Memory B cell (primary cell): ENCODE measurements at regions not wholly inside any gene's neighbourhood (a gene's known extent, or its start where the extent isn't known, plus 50 kb on each side); places are given as distances from the start of the nearest gene placed in this dataset.
"Not testable (repeated sequence)": the region's sequence is repeated elsewhere in the genome, so short reads cannot be mapped to it uniquely, and the experiment has no call there.

Experiments used
- ATAC-seq: fragments of 150-1000 bp; cut with Tn5 transposase; 2 replicates; pipeline ENCODE4 v1.10.0; 2021; ENCODE audit warnings: low read depth, mild to moderate bottlenecking, moderate library complexity
- DNase-seq, 2 donors: peaks; one replicate each; pipeline ENCODE4 v3.0.0; 2022; ENCODE audit warnings: low spot score in 2 of 2
- H3K27ac Mint-ChIP-seq: one replicate; pipeline ENCODE4 v1.8.0; 2022; ENCODE audit warnings: mild to moderate bottlenecking, moderate library complexity, mixed read lengths
- H3K27me3 Mint-ChIP-seq: one replicate; pipeline ENCODE4 v1.8.0; 2022; ENCODE audit warnings: mixed read lengths
- H3K36me3 Mint-ChIP-seq: one replicate; pipeline ENCODE4 v1.8.0; 2022; ENCODE audit warnings: mild to moderate bottlenecking, mixed read lengths
- H3K4me1 Mint-ChIP-seq: one replicate; pipeline ENCODE4 v1.8.0; 2022; ENCODE audit warnings: mixed read lengths
- H3K4me3 Mint-ChIP-seq: one replicate; pipeline ENCODE4 v1.8.0; 2022; ENCODE audit warnings: mild to moderate bottlenecking, moderate library complexity, mixed read lengths
- H3K9me3 Mint-ChIP-seq: one replicate; pipeline ENCODE4 v1.8.0; 2022; ENCODE audit warnings: mixed read lengths

GRCh38 chr6:126199466-126199865 is 140.4 kb upstream of the CENPW start:
- H3K4me1 Mint-ChIP-seq = no peaks in the 10 kb centered on the region
- no peak for DNase-seq
- no peak for ATAC-seq

GRCh38 chr6:126202707-126203106 is 137.2 kb upstream of the CENPW start:
- Mint-ChIP-seq H3K4me1 (no peaks in the 10 kb centered on the region), H3K36me3 (peaks cover 7% of the 10 kb centered on the region), H3K9me3 (no peaks in the 10 kb centered on the region), H3K4me3 (no peak overlapping the region), H3K27ac (no peak overlapping the region), H3K27me3 (no peaks in the 10 kb centered on the region)
- DNase-seq = no peak
- no peak for ATAC-seq

More at GRCh38 chr6:126199466-126199865, 140.4 kb upstream of the CENPW start:
- Mint-ChIP-seq H3K27me3 (no peaks in the 10 kb centered on the region), H3K27ac (no peak overlapping the region), H3K4me3 (no peak overlapping the region), H3K9me3 (no peaks in the 10 kb centered on the region), H3K36me3 (peaks cover 5% of the 10 kb centered on the region)

- Mint-ChIP-seq H3K4me1 (no peaks in the 10 kb centered on the region), H3K4me3 (no peak overlapping the region), H3K36me3 (peaks cover 1% of the 10 kb centered on the region), H3K27ac (no peak overlapping the region), H3K27me3 (no peaks in the 10 kb centered on the region), H3K9me3 (no peaks in the 10 kb centered on the region)
- no peak for ATAC-seq
- DNase-seq = no peak
Measured at GRCh38 chr6:126204126-126204525, 135.8 kb upstream of the CENPW start.

- H3K27me3 Mint-ChIP-seq = no peaks in the 10 kb centered on the region
- no peaks in the 10 kb centered on the region for H3K9me3 Mint-ChIP-seq
- DNase-seq = no peak
- ATAC-seq = no peak
- peaks cover 1% of the 10 kb centered on the region for H3K36me3 Mint-ChIP-seq
- no peaks in the 10 kb centered on the region for H3K4me1 Mint-ChIP-seq
- no peak overlapping the region for H3K4me3 Mint-ChIP-seq
- H3K27ac Mint-ChIP-seq = no peak overlapping the region
Measured at GRCh38 chr6:126204598-126204997, 135.3 kb upstream of the CENPW start.

- no peak overlapping the region for H3K4me3 Mint-ChIP-seq
- peaks cover 1% of the 10 kb centered on the region for H3K36me3 Mint-ChIP-seq
- DNase-seq = no peak
- no peak overlapping the region for H3K27ac Mint-ChIP-seq
- no peaks in the 10 kb centered on the region for H3K9me3 Mint-ChIP-seq
- no peak for ATAC-seq
- no peaks in the 10 kb centered on the region for H3K4me1 Mint-ChIP-seq
- no peaks in the 10 kb centered on the region for H3K27me3 Mint-ChIP-seq
Measured at GRCh38 chr6:126206504-126207246, 133.2 kb upstream of the CENPW start.

GRCh38 chr6:126210398-126211075 is 129.4 kb upstream of the CENPW start:
- H3K36me3 Mint-ChIP-seq = no peaks in the 10 kb centered on the region
- H3K4me3 Mint-ChIP-seq = no peak overlapping the region
- no peak for ATAC-seq
- H3K27ac Mint-ChIP-seq = no peak overlapping the region
- no peaks in the 10 kb centered on the region for H3K9me3 Mint-ChIP-seq
- H3K27me3 Mint-ChIP-seq = no peaks in the 10 kb centered on the region
- DNase-seq = no peak
- H3K4me1 Mint-ChIP-seq = no peaks in the 10 kb centered on the region

GRCh38 chr6:126217497-126217896 is 122.4 kb upstream of the CENPW start:
- Mint-ChIP-seq H3K36me3 (peaks cover 11% of the 10 kb centered on the region), H3K4me3 (no peak overlapping the region), H3K27me3 (no peaks in the 10 kb centered on the region), H3K9me3 (peaks cover 2% of the 10 kb centered on the region), H3K4me1 (no peaks in the 10 kb centered on the region), H3K27ac (no peak overlapping the region)
- DNase-seq (no peak), ATAC-seq (no peak)

- ATAC-seq, H3K27me3 Mint-ChIP-seq, H3K9me3 Mint-ChIP-seq, DNase-seq, H3K4me3 Mint-ChIP-seq, H3K4me1 Mint-ChIP-seq, H3K27ac Mint-ChIP-seq: not testable (repeated sequence)
- H3K36me3 Mint-ChIP-seq = peaks cover 11% of the 10 kb centered on the region
Measured at GRCh38 chr6:126220901-126221300, 119.0 kb upstream of the CENPW start.

GRCh38 chr6:126227833-126228702 is 111.8 kb upstream of the CENPW start:
- Mint-ChIP-seq H3K4me3 (no peak overlapping the region), H3K4me1 (no peaks in the 10 kb centered on the region), H3K27me3 (no peaks in the 10 kb centered on the region), H3K27ac (no peak overlapping the region), H3K36me3 (no peaks in the 10 kb centered on the region), H3K9me3 (no peaks in the 10 kb centered on the region)
- DNase-seq (no peak), ATAC-seq (no peak)

GRCh38 chr6:126232671-126233070 is 107.2 kb upstream of the CENPW start:
- Mint-ChIP-seq H3K4me3 (no peak overlapping the region), H3K4me1 (no peaks in the 10 kb centered on the region), H3K27me3 (no peaks in the 10 kb centered on the region), H3K27ac (no peak overlapping the region), H3K36me3 (no peaks in the 10 kb centered on the region), H3K9me3 (no peaks in the 10 kb centered on the region)
- ATAC-seq (no peak), DNase-seq (no peak)

GRCh38 chr6:126233192-126233591 is 106.7 kb upstream of the CENPW start:
- H3K36me3 Mint-ChIP-seq = no peaks in the 10 kb centered on the region
- no peaks in the 10 kb centered on the region for H3K9me3 Mint-ChIP-seq
- H3K27me3 Mint-ChIP-seq = no peaks in the 10 kb centered on the region
- H3K4me1 Mint-ChIP-seq = no peaks in the 10 kb centered on the region
- H3K4me3 Mint-ChIP-seq = no peak overlapping the region
- DNase-seq (no peak), ATAC-seq (no peak)
- no peak overlapping the region for H3K27ac Mint-ChIP-seq

- ATAC-seq (no peak), DNase-seq (no peak)
- Mint-ChIP-seq H3K4me1 (no peaks in the 10 kb centered on the region), H3K4me3 (no peak overlapping the region), H3K27me3 (no peaks in the 10 kb centered on the region), H3K27ac (no peak overlapping the region), H3K36me3 (peaks cover 3% of the 10 kb centered on the region), H3K9me3 (peaks cover 4% of the 10 kb centered on the region)
Measured at GRCh38 chr6:126235363-126235762, 104.6 kb upstream of the CENPW start.

- no peak for ATAC-seq
- no peak overlapping the region for H3K4me3 Mint-ChIP-seq
- H3K4me1 Mint-ChIP-seq = no peaks in the 10 kb centered on the region
- no peak for DNase-seq
- H3K27me3 Mint-ChIP-seq = no peaks in the 10 kb centered on the region
- H3K36me3 Mint-ChIP-seq = no peaks in the 10 kb centered on the region
- no peaks in the 10 kb centered on the region for H3K9me3 Mint-ChIP-seq
- H3K27ac Mint-ChIP-seq = no peak overlapping the region
Measured at GRCh38 chr6:126245077-126245476, 94.8 kb upstream of the CENPW start.

GRCh38 chr6:126252154-126252553 is 87.8 kb upstream of the CENPW start:
- Mint-ChIP-seq H3K27me3 (no peaks in the 10 kb centered on the region), H3K4me3 (no peak overlapping the region)

More at GRCh38 chr6:126252154-126252553, 87.8 kb upstream of the CENPW start:
- ATAC-seq (no peak), DNase-seq (no peak)
- Mint-ChIP-seq H3K36me3 (peaks cover under 1% of the 10 kb centered on the region), H3K9me3 (peaks cover under 1% of the 10 kb centered on the region), H3K4me1 (no peaks in the 10 kb centered on the region), H3K27ac (no peak overlapping the region)
